Ectodermal cell (in vitro differentiated cells): ENCODE measurements at regions not wholly inside any gene's neighbourhood (a gene's known extent, or its start where the extent isn't known, plus 50 kb on each side); places are given as distances from the start of the nearest gene placed in this dataset.

Experiments used
- H3K27ac ChIP-seq: 2 replicates; pipeline ENCODE4 v1.7.0; 2013; ENCODE audit warnings: mild to moderate bottlenecking, low read depth, low read length; ENCODE audit not compliant: insufficient read depth, poor library complexity, severe bottlenecking
- H3K27me3 ChIP-seq: 2 replicates; pipeline ENCODE4 v1.7.0; 2013; ENCODE audit warnings: mild to moderate bottlenecking, low read length; ENCODE audit not compliant: insufficient read depth, control insufficient read depth, poor library complexity, severe bottlenecking
- H3K36me3 ChIP-seq: one replicate; pipeline ENCODE4 v1.7.0; 2013; ENCODE audit warnings: low read length; ENCODE audit not compliant: control insufficient read depth, insufficient read depth
- H3K4me1 ChIP-seq: one replicate; pipeline ENCODE4 v1.7.0; 2013; ENCODE audit warnings: low read length; ENCODE audit not compliant: control insufficient read depth, insufficient read depth
- H3K4me3 ChIP-seq: 2 replicates; pipeline ENCODE4 v1.7.0; 2013; ENCODE audit warnings: low read depth, low read length, control low read depth; ENCODE audit not compliant: insufficient read depth
- H3K9me3 ChIP-seq: 2 replicates; pipeline ENCODE4 v1.7.0; 2013; ENCODE audit warnings: mild to moderate bottlenecking, low read length, moderate library complexity; ENCODE audit not compliant: control insufficient read depth
- WGBS, 2 experiments: methylation state at CpG; one replicate each; pipeline ENCODE4 v1.1.7; 2013; ENCODE audit warnings: missing lambda C conversion rate in 2 of 2; 5-methylcytosine and 5-hydroxymethylcytosine counted together

DNA sequence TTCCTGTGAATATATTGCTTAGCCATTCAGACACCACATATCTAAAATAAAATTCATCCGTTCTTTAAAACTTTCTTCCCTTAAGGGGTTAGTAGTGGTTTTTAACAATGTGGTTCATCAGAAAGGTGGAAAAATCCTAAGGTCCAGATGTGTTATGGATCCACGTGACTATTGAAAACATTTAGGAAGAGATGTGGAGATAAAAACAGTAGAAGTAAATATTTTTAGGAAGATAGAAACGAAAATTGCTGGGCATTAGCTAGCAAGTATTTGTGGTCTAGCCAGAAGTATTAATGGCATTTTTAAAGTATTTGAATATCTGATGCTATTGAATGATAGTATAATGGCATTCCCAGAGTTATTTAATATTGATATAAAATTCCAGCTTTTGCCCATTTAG is 180.8 kb downstream of the LTN1 start:
- H3K4me3 ChIP-seq, result no peak overlapping the region
- no peaks in the 10 kb centered on the region for H3K36me3 ChIP-seq
- 78 to 87% methylated on average over 2 to 3 of the region's 3 CpGs for WGBS, 2 experiments
- no peak overlapping the region for H3K27ac ChIP-seq
- H3K4me1 ChIP-seq, result no peaks in the 10 kb centered on the region
- H3K27me3 ChIP-seq, result no peaks in the 10 kb centered on the region
- H3K9me3 ChIP-seq, result no peaks in the 10 kb centered on the region

DNA sequence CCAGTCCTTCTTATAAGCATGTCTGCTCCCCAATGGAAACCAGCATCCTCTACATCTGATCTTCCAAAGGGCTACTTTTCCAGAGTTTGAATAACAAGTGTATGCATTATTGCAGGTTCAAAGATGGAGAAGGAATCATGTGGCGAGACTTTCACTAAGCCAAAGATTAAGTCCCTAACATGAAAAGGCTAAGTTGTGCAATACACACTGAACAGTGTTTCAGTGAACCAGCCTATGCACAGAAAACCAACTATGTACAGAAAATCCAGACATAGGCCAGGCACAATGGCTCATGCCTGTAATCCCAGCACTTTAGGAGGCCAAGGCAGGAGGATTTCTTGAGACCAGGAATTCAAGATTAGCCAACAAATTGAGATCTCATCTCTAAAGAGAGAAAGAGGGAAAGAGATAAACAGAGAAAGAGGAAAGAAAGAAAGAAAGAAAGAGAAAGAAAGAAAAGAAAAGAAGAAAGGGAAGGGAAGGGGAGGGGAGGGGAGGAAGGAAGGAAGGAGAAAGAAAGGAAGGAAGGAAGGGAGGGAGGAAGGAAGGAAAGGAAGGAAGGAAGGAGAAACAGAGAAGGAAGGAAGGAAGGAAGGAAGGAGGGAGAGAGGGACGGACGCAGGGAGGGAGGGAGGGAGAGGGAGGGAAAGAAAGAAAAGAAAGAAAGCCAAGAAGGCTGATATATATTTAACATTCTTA is 181.7 kb downstream of the LTN1 start:
- Histone ChIP-seq H3K4me3 (no peak overlapping the region), H3K9me3 (no peaks in the 10 kb centered on the region), H3K27me3 (no peaks in the 10 kb centered on the region), H3K4me1 (no peaks in the 10 kb centered on the region), H3K36me3 (no peaks in the 10 kb centered on the region), H3K27ac (no peak overlapping the region)
- 86 to 92% methylated on average over 3 of the region's 3 CpGs for WGBS, 2 experiments

DNA sequence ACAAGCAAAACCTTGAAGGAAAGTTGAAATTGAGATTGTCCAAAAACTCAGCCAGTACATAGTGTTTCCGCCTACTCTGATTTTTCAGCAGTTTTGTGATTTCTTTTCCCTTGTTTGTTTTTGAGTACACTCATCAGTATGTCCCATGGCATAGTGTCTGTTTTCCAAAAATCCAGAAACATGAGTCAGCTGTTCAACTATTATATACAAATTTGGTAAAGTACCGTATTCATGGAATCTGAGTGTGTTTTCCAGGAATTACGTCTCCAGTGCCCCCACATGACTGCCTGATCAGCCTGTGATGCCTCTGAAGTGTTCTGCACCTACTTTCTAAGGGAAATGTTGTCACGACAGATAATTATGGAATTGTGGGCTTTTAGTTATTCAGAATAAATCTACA is 186.8 kb downstream of the LTN1 start:
- H3K27ac ChIP-seq, result no peak overlapping the region
- H3K4me1 ChIP-seq, result no peaks in the 10 kb centered on the region
- no peaks in the 10 kb centered on the region for H3K9me3 ChIP-seq
- no peaks in the 10 kb centered on the region for H3K36me3 ChIP-seq
- no peaks in the 10 kb centered on the region for H3K27me3 ChIP-seq
- no peak overlapping the region for H3K4me3 ChIP-seq
- WGBS, 2 experiments, result 80 to 84% methylated on average over 4 of the region's 4 CpGs

DNA sequence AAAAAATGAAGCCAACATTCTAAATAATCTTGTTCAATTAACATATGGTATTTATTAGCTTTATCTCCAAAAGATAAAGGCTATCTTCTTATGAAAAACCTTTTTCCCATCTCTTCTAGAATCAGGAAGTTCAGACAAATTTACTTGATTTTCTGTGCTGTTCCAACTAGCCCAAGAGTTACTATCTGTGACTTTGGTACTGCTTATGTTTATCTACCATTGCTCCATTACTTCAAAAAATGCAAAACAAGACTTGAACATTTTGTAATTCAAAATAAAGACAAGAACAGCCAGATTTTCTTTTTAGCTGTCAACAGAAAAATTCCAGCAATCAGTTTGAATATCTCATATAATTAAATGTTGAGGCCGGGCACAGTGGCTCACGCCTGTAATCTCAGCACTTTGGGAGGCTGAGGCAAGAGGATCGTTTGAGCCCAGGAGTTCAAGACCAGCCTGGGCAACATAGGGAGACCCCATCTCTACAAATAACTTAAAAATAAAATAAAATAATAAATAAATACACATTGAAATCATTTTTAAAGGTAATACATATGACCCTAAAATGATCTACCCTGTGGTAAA is 188.5 kb downstream of the LTN1 start:
- no peaks in the 10 kb centered on the region for H3K27me3 ChIP-seq
- 87 to 100% methylated on average over 3 of the region's 3 CpGs for WGBS, 2 experiments
- H3K27ac ChIP-seq, result no peak overlapping the region
- no peaks in the 10 kb centered on the region for H3K36me3 ChIP-seq
- H3K9me3 ChIP-seq, result no peaks in the 10 kb centered on the region
- no peak overlapping the region for H3K4me3 ChIP-seq
- no peaks in the 10 kb centered on the region for H3K4me1 ChIP-seq

DNA sequence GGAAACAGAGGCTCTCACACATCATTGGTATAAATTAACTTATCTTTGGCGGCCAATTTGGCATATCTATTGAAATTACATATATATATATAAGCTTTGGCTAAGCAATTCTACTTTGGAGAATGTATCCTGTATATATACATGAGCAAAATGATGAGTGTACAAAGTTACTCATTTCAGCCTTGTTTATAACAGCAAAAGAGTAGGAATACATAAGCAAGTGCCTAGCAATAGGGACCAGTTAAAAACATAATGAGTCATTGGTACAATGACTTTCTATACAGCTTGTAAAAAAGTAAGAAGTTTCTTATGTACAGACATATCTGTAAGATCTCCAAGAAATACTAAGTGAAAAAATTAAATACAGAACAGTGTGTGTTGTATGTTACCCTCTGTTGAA is 190.8 kb downstream of the LTN1 start:
- Histone ChIP-seq H3K36me3 (no peaks in the 10 kb centered on the region), H3K27me3 (no peaks in the 10 kb centered on the region), H3K4me3 (no peak overlapping the region), H3K9me3 (no peaks in the 10 kb centered on the region), H3K27ac (no peak overlapping the region), H3K4me1 (no peaks in the 10 kb centered on the region)
- no CpG with 5 or more reads among the region's 1 CpG for WGBS, 2 experiments

DNA sequence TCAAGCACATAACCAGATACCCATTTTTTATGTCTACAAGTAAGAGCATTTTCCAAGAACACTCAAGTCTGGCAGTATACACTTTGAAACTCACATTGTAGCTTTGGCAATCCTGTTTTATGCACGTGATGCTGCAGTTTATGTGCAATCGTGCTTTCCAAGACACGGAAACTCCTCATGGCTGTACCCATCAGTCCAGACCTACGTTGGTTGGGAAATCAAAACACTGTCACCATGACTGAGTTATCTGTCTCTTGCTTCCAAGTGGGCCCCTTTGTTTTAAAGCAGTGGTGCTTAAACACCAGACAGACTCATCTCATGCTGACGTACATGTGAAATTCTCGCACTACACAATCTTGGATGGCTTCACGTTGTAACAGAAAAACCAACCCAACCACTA is 192.8 kb downstream of the LTN1 start:
- Histone ChIP-seq H3K27me3 (no peaks in the 10 kb centered on the region), H3K27ac (no peak overlapping the region), H3K9me3 (no peaks in the 10 kb centered on the region), H3K4me1 (no peaks in the 10 kb centered on the region), H3K36me3 (no peaks in the 10 kb centered on the region), H3K4me3 (no peak overlapping the region)
- WGBS, 2 experiments, result 93 to 95% methylated on average over 6 to 7 of the region's 7 CpGs

DNA sequence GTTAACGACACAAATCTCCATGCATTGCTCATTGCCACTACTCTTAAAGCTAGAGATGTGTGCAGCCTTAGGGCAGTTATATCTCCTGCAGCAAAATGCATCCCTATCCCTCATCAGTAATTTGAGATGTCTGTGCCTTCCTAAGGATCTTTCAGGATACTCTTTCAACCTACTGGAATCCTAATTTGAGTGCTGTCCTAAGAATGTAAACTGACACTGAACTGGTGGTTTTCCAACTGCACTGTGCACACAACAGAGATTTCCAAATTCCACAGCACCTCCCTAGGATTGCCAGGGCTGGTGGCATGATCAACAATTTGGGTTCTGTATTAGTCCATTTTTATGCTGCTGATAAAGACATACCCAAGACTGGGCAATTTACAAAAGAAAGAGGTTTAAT is 193.9 kb downstream of the LTN1 start:
- Histone ChIP-seq H3K4me3 (no peak overlapping the region), H3K27me3 (no peaks in the 10 kb centered on the region), H3K9me3 (no peaks in the 10 kb centered on the region), H3K4me1 (no peaks in the 10 kb centered on the region), H3K27ac (no peak overlapping the region), H3K36me3 (no peaks in the 10 kb centered on the region)
- WGBS, 2 experiments, result 82 to 90% methylated on average over 1 of the region's 1 CpG

DNA sequence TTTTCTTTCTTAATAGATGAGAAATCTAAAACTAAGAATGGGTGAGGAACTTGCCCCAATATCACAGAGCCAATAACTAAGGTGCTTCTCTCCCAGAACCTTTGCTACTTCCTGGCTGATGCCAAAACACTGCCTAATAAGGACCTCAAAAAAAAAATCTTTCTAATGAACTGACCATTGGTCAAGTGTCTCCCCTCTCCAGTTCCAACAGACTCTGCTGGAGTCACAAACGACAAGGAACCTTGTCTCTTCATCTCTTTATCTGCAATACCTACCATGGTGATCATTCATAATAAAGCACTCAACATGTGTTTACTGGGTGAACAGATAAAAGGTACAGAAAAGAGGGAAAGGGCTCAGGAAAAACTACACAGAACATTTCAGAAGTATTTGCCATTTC is 197.4 kb downstream of the LTN1 start:
- Histone ChIP-seq H3K9me3 (no peaks in the 10 kb centered on the region), H3K36me3 (no peaks in the 10 kb centered on the region), H3K4me3 (no peak overlapping the region), H3K27ac (no peak overlapping the region), H3K4me1 (peaks cover under 1% of the 10 kb centered on the region), H3K27me3 (no peaks in the 10 kb centered on the region)
- WGBS, 2 experiments, result 92% methylated on average over 1 of the region's 1 CpG

DNA sequence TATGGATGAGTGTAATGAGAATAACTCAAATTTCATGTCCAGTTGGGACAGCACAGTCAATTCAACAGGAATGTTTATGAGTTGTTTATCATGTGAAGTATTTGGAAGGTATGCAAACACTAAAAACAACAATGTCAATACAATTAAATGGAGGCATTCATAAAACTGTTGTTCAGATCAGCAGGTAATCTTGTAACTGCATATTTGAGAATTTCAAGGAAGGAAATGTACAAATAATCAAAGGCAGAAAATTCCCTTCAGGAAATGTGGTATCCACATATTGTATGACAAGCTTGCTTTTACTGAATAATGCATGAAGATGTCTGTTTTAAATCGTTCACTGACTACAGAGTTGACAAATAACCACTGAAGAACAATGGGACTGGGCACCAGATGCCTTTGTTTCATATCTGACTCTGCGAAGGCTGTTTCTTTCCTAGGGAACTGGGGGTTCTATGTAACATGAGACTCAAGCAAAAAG is 198.3 kb downstream of the LTN1 start:
- Histone ChIP-seq H3K9me3 (no peaks in the 10 kb centered on the region), H3K27me3 (no peaks in the 10 kb centered on the region), H3K36me3 (no peaks in the 10 kb centered on the region), H3K4me3 (no peak overlapping the region), H3K27ac (no peak overlapping the region), H3K4me1 (peaks cover 3% of the 10 kb centered on the region)
- WGBS, 2 experiments, result 76 to 81% methylated on average over 2 of the region's 2 CpGs

DNA sequence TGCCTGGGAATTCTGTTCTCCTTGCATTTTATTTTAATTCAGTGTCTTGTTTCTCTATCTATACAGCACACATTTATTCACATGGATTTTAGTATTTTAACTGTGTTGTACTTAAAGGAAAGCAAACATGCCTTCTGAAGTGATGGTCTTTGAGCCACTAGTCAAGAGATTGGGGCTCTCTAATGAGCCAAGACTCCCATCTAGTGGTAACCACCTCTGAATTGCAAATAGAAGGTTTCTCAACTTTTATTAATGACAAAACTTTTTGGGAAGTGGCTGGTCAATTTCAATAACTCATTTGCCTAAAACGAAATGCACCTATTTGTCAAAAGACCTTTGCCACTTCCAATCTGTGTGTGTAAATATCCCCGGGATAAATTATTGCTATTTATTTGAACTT is 199.6 kb downstream of the LTN1 start:
- peaks cover 3% of the 10 kb centered on the region for H3K4me1 ChIP-seq
- no peak overlapping the region for H3K27ac ChIP-seq
- H3K9me3 ChIP-seq, result no peaks in the 10 kb centered on the region
- no peak overlapping the region for H3K4me3 ChIP-seq
- H3K36me3 ChIP-seq, result no peaks in the 10 kb centered on the region
- no peaks in the 10 kb centered on the region for H3K27me3 ChIP-seq
- WGBS, 2 experiments, result 70 to 79% methylated on average over 2 of the region's 2 CpGs
